Mesendoderm (in vitro differentiated cells): ENCODE measurements at regions not wholly inside any gene's neighbourhood (a gene's known extent, or its start where the extent isn't known, plus 50 kb on each side); places are given as distances from the start of the nearest gene placed in this dataset.

Experiments
- DNase-seq: peaks from one replicate; pipeline ENCODE4 v3.0.0; 2013
- H2AK5ac ChIP-seq: 2 replicates; pipeline ENCODE4 v1.6.1; 2013; ENCODE audit warnings: low read length, inconsistent platforms
- H2BK120ac ChIP-seq: 2 replicates; pipeline ENCODE4 v1.6.1; 2013; ENCODE audit warnings: low read depth, mild to moderate bottlenecking, low read length, moderate library complexity, mixed read lengths
- H2BK15ac ChIP-seq: replicated peaks from 2 replicates; pipeline ENCODE4 v1.6.1; 2013; ENCODE audit warnings: low read depth, mild to moderate bottlenecking, moderate library complexity
- H2BK5ac ChIP-seq: 2 replicates; pipeline ENCODE4 v1.6.1; 2013; ENCODE audit warnings: low read length, inconsistent platforms
- H3K18ac ChIP-seq: 2 replicates; pipeline ENCODE4 v1.6.1; 2013; ENCODE audit warnings: mild to moderate bottlenecking, low read length, mixed read lengths
- H3K23ac ChIP-seq: one replicate; pipeline ENCODE4 v1.6.1; 2013; ENCODE audit warnings: low read length
- H3K27ac ChIP-seq: 2 replicates; pipeline ENCODE4 v1.5.1; 2013; ENCODE audit warnings: low read depth, mild to moderate bottlenecking, inconsistent platforms, low read length, moderate library complexity
- H3K27me3 ChIP-seq: 2 replicates; pipeline ENCODE4 v1.6.1; 2013; ENCODE audit warnings: low read length, control low read depth, mild to moderate bottlenecking, inconsistent platforms; ENCODE audit not compliant: insufficient read depth, poor library complexity
- H3K36me3 ChIP-seq: 2 replicates; pipeline ENCODE4 v1.6.1; 2013; ENCODE audit warnings: low read length, inconsistent platforms; ENCODE audit not compliant: control insufficient read depth, insufficient read depth
- H3K4ac ChIP-seq: one replicate; pipeline ENCODE4 v1.6.1; 2013; ENCODE audit warnings: low read depth, mild to moderate bottlenecking, low read length, moderate library complexity
- H3K4me1 ChIP-seq: 2 replicates; pipeline ENCODE4 v1.6.1; 2013; ENCODE audit warnings: low read depth, low read length, inconsistent platforms; ENCODE audit not compliant: control insufficient read depth
- H3K4me2 ChIP-seq: 2 replicates; pipeline ENCODE4 v1.6.1; 2013; ENCODE audit warnings: low read length
- H3K4me3 ChIP-seq: 2 replicates; pipeline ENCODE4 v1.5.1; 2013; ENCODE audit warnings: mild to moderate bottlenecking, low read length
- H3K56ac ChIP-seq: one replicate; pipeline ENCODE4 v1.6.1; 2013; ENCODE audit warnings: low read length
- H3K79me1 ChIP-seq: 2 replicates; pipeline ENCODE4 v1.6.1; 2013; ENCODE audit warnings: low read length, inconsistent platforms
- H3K79me2 ChIP-seq: 2 replicates; pipeline ENCODE4 v1.6.1; 2013; ENCODE audit warnings: mild to moderate bottlenecking, low read length; ENCODE audit not compliant: control insufficient read depth, insufficient read depth
- H3K9ac ChIP-seq: 2 replicates; pipeline ENCODE4 v1.6.1; 2013; ENCODE audit warnings: low read length, inconsistent platforms
- H4K5ac ChIP-seq: one replicate; pipeline ENCODE4 v1.6.1; 2013; ENCODE audit warnings: low read length
- H4K8ac ChIP-seq: one replicate; pipeline ENCODE4 v1.6.1; 2013; ENCODE audit warnings: low read depth, mild to moderate bottlenecking, control low read depth, low read length, moderate library complexity
- WGBS: extraction: QIAGEN DNeasy Blood & Tissue Kit; methylation state at CpG from one replicate; pipeline ENCODE4 v1.1.7; 2013; ENCODE audit warnings: low lambda C conversion rate, missing lambda C conversion rate; ENCODE audit not compliant: insufficient coverage; ENCODE audit errors: extremely low coverage; 5-methylcytosine and 5-hydroxymethylcytosine counted together

- no CpG with 5 or more reads among the region's 2 CpGs for WGBS
- H3K4ac ChIP-seq, result no peak overlapping the region
Measured at GRCh38 chr4:36786519-36786918, 458.0 kb upstream of the NWD2 start.

GRCh38 chr4:36794716-36795115 lies 449.8 kb upstream of the NWD2 start:
- Histone ChIP-seq H3K27ac (no peak overlapping the region), H3K79me2 (no peaks in the 10 kb centered on the region), H4K5ac (no peak overlapping the region), H3K4me1 (no peaks in the 10 kb centered on the region), H2BK120ac (no peak overlapping the region), H2BK5ac (no peak overlapping the region), H3K79me1 (no peaks in the 10 kb centered on the region), H3K9ac (no peak overlapping the region), H4K8ac (no peak overlapping the region), H3K36me3 (no peaks in the 10 kb centered on the region), H3K4ac (no peak overlapping the region), H2BK15ac (no peak overlapping the region), H3K56ac (no peak overlapping the region), H3K4me2 (no peak overlapping the region), H3K23ac (no peak overlapping the region), H3K4me3 (no peak overlapping the region), H3K18ac (no peak overlapping the region), H2AK5ac (no peak overlapping the region), H3K27me3 (no peaks in the 10 kb centered on the region)
- no peak for DNase-seq
- WGBS, result no CpG with 5 or more reads among the region's 1 CpG

More at GRCh38 chr4:36786519-36786918, 458.0 kb upstream of the NWD2 start:
- H3K79me1 ChIP-seq, result no peaks in the 10 kb centered on the region
- DNase-seq, result no peak
- peak overlapping the region; percentile 45 for H2BK15ac ChIP-seq
- H4K5ac ChIP-seq, result no peak overlapping the region
- H3K18ac ChIP-seq, result no peak overlapping the region
- H2BK5ac ChIP-seq, result no peak overlapping the region
- no peak overlapping the region for H3K27ac ChIP-seq
- H2AK5ac ChIP-seq, result no peak overlapping the region
- H3K36me3 ChIP-seq, result no peaks in the 10 kb centered on the region
- no peaks in the 10 kb centered on the region for H3K4me1 ChIP-seq
- no peak overlapping the region for H3K56ac ChIP-seq
- no peaks in the 10 kb centered on the region for H3K27me3 ChIP-seq
- no peak overlapping the region for H4K8ac ChIP-seq
- no peak overlapping the region for H3K4me3 ChIP-seq
- no peak overlapping the region for H2BK120ac ChIP-seq
- H3K4me2 ChIP-seq, result no peak overlapping the region
- no peak overlapping the region for H3K9ac ChIP-seq
- no peaks in the 10 kb centered on the region for H3K79me2 ChIP-seq
- H3K23ac ChIP-seq, result no peak overlapping the region

- Histone ChIP-seq H3K4me3 (no peak overlapping the region), H3K27me3 (no peaks in the 10 kb centered on the region), H2BK120ac (no peak overlapping the region), H4K5ac (no peak overlapping the region), H2AK5ac (no peak overlapping the region), H3K4me1 (peaks cover 2% of the 10 kb centered on the region), H3K79me1 (no peaks in the 10 kb centered on the region), H2BK15ac (no peak overlapping the region), H3K36me3 (no peaks in the 10 kb centered on the region), H4K8ac (no peak overlapping the region), H3K79me2 (no peaks in the 10 kb centered on the region), H2BK5ac (no peak overlapping the region), H3K18ac (no peak overlapping the region), H3K9ac (no peak overlapping the region), H3K4me2 (no peak overlapping the region), H3K56ac (no peak overlapping the region), H3K27ac (no peak overlapping the region), H3K23ac (no peak overlapping the region), H3K4ac (no peak overlapping the region)
- no peak for DNase-seq
Measured at GRCh38 chr4:36812149-36812548, 432.4 kb upstream of the NWD2 start.

GRCh38 chr4:36815536-36815935 lies 429.0 kb upstream of the NWD2 start:
- no peak overlapping the region for H2BK5ac ChIP-seq
- no peaks in the 10 kb centered on the region for H3K79me2 ChIP-seq
- no peaks in the 10 kb centered on the region for H3K79me1 ChIP-seq
- no peak overlapping the region for H3K23ac ChIP-seq
- H3K4me2 ChIP-seq, result no peak overlapping the region
- no peak overlapping the region for H3K4ac ChIP-seq
- no peaks in the 10 kb centered on the region for H3K36me3 ChIP-seq
- no peaks in the 10 kb centered on the region for H3K27me3 ChIP-seq
- no peak overlapping the region for H3K27ac ChIP-seq
- no CpG with 5 or more reads among the region's 4 CpGs for WGBS
- H4K5ac ChIP-seq, result no peak overlapping the region
- no peak overlapping the region for H3K9ac ChIP-seq
- no peak overlapping the region for H3K18ac ChIP-seq
- H3K56ac ChIP-seq, result no peak overlapping the region
- H2AK5ac ChIP-seq, result no peak overlapping the region
- DNase-seq, result no peak
- H2BK15ac ChIP-seq, result no peak overlapping the region
- peaks cover 2% of the 10 kb centered on the region for H3K4me1 ChIP-seq
- H2BK120ac ChIP-seq, result no peak overlapping the region
- no peak overlapping the region for H4K8ac ChIP-seq
- no peak overlapping the region for H3K4me3 ChIP-seq

GRCh38 chr4:36823199-36823967 lies 421.2 kb upstream of the NWD2 start:
- no peak overlapping the region for H2BK120ac ChIP-seq
- no peaks in the 10 kb centered on the region for H3K36me3 ChIP-seq
- H3K79me2 ChIP-seq, result no peaks in the 10 kb centered on the region
- DNase-seq, result peak; percentile 27
- no peaks in the 10 kb centered on the region for H3K27me3 ChIP-seq
- no peak overlapping the region for H3K4me2 ChIP-seq
- no peak overlapping the region for H3K4ac ChIP-seq
- H2BK5ac ChIP-seq, result no peak overlapping the region
- no peak overlapping the region for H3K9ac ChIP-seq
- no peak overlapping the region for H3K27ac ChIP-seq
- H2AK5ac ChIP-seq, result no peak overlapping the region
- no peak overlapping the region for H3K4me3 ChIP-seq
- no peak overlapping the region for H4K8ac ChIP-seq
- no CpG with 5 or more reads among the region's 12 CpGs for WGBS
- H3K4me1 ChIP-seq, result no peaks in the 10 kb centered on the region
- no peak overlapping the region for H3K23ac ChIP-seq
- H3K18ac ChIP-seq, result no peak overlapping the region
- no peaks in the 10 kb centered on the region for H3K79me1 ChIP-seq
- H3K56ac ChIP-seq, result no peak overlapping the region
- no peak overlapping the region for H2BK15ac ChIP-seq
- H4K5ac ChIP-seq, result no peak overlapping the region

- Histone ChIP-seq H3K27ac (no peak overlapping the region), H3K18ac (no peak overlapping the region), H3K4ac (no peak overlapping the region), H3K4me2 (no peak overlapping the region), H2BK15ac (no peak overlapping the region), H4K8ac (no peak overlapping the region), H3K79me2 (no peaks in the 10 kb centered on the region), H2BK120ac (no peak overlapping the region), H3K79me1 (no peaks in the 10 kb centered on the region), H2BK5ac (no peak overlapping the region), H3K36me3 (no peaks in the 10 kb centered on the region), H3K4me1 (no peaks in the 10 kb centered on the region), H2AK5ac (no peak overlapping the region), H3K56ac (no peak overlapping the region), H3K27me3 (no peaks in the 10 kb centered on the region), H3K23ac (no peak overlapping the region), H3K4me3 (no peak overlapping the region), H4K5ac (no peak overlapping the region), H3K9ac (no peak overlapping the region)
- DNase-seq, result peak; percentile 68
- WGBS, result no CpG with 5 or more reads among the region's 3 CpGs
Measured at GRCh38 chr4:36824682-36825081, 419.9 kb upstream of the NWD2 start.
